MM.1S (cell line): ENCODE measurements at regions not wholly inside any gene's neighbourhood (a gene's known extent, or its start where the extent isn't known, plus 50 kb on each side); places are given as distances from the start of the nearest gene placed in this dataset.

Experiments used
- CTCF ChIP-seq: fragments of 300-600 bp; sonication (generic); IDR thresholded peaks from 2 replicates; pipeline ENCODE4 v1.5.1; 2016; ENCODE audit warnings: antibody characterized with exemption, low read length, mixed read lengths
- EZH2 ChIP-seq: fragments of 300-600 bp; sonication (generic); optimal IDR thresholded peaks from 2 replicates; pipeline ENCODE3; 2017; ENCODE audit warnings: low read depth, mild to moderate bottlenecking, antibody characterized with exemption, low read length, mixed read lengths

GRCh38 chr1:198848649-198849048, 209.8 kb downstream of the PTPRC start:
- TF ChIP-seq CTCF (no peak), EZH2 (no peak)
